ENCODE measurements at regions not wholly inside any gene's neighbourhood (a gene's known extent, or its start where the extent isn't known, plus 50 kb on each side); places are given as distances from the start of the nearest gene placed in this dataset.

- H3K4me1 ChIP-seq (replicated peaks in 1 of 2) = no peaks in the 10 kb centered on the region
- H3K9me3 ChIP-seq (replicated peaks in 1 of 3) = no peaks in the 10 kb centered on the region
- no peaks in the 10 kb centered on the region for H3K36me3 ChIP-seq (replicated peaks in 1 of 2)
- 60 to 64% (median 61%) methylated on average over 4 to 5 of the region's 5 CpGs for WGBS, 4 donors
- no peak overlapping the region for H3K27ac ChIP-seq
- H3K4me3 ChIP-seq = no peak overlapping the region
- H3K27me3 ChIP-seq = no peaks in the 10 kb centered on the region
- TF ChIP-seq POLR2A (IDR thresholded peaks at IDR 0.05) (no peak), CTCF (IDR thresholded peaks at IDR 0.05) (no peak)
- intact Hi-C loops (cut with DNase I) = no loop called here
- DNase-seq = no peak
Measured at GRCh38 chrX:5409106-5409505, 819.6 kb downstream of the NLGN4X start.

GRCh38 chrX:5402461-5402860 lies 826.2 kb downstream of the NLGN4X start:
- intact Hi-C loops (cut with DNase I) = no loop called here
- TF ChIP-seq POLR2A (IDR thresholded peaks at IDR 0.05) = no peak
- no peak for TF ChIP-seq CTCF (IDR thresholded peaks at IDR 0.05)
- Histone ChIP-seq H3K27ac (no peak overlapping the region), H3K9me3 (replicated peaks in 1 of 3) (no peaks in the 10 kb centered on the region), H3K36me3 (replicated peaks in 1 of 2) (no peaks in the 10 kb centered on the region), H3K4me1 (replicated peaks in 1 of 2) (no peaks in the 10 kb centered on the region), H3K4me3 (no peak overlapping the region), H3K27me3 (no peaks in the 10 kb centered on the region)
- DNase-seq = no peak
- WGBS, 4 donors = 77 to 92% (median 90%) methylated on average over 1 to 3 of the region's 3 CpGs

GRCh38 chrX:5399403-5399802 lies 829.3 kb downstream of the NLGN4X start:
- H3K9me3 ChIP-seq (replicated peaks in 1 of 3) = no peaks in the 10 kb centered on the region
- H3K4me3 ChIP-seq = no peak overlapping the region
- intact Hi-C loops (cut with DNase I) = no loop called here
- no peak for DNase-seq
- H3K36me3 ChIP-seq (replicated peaks in 1 of 2) = no peaks in the 10 kb centered on the region
- H3K27ac ChIP-seq = no peak overlapping the region
- no peaks in the 10 kb centered on the region for H3K4me1 ChIP-seq (replicated peaks in 1 of 2)
- H3K27me3 ChIP-seq = no peaks in the 10 kb centered on the region
- TF ChIP-seq CTCF (IDR thresholded peaks at IDR 0.05) = no peak
- TF ChIP-seq POLR2A (IDR thresholded peaks at IDR 0.05) = no peak
- WGBS, 4 donors = 70 to 91% (median 72%) methylated on average over 8 of the region's 8 CpGs

GRCh38 chrX:5397409-5397808 lies 831.3 kb downstream of the NLGN4X start:
- intact Hi-C loops (cut with DNase I) = no loop called here
- H3K27ac ChIP-seq = no peak overlapping the region
- WGBS, 4 donors = 49 to 59% (median 52%) methylated on average over 7 of the region's 7 CpGs
- no peaks in the 10 kb centered on the region for H3K36me3 ChIP-seq (replicated peaks in 1 of 2)
- no peak overlapping the region for H3K4me3 ChIP-seq
- no peak for TF ChIP-seq CTCF (IDR thresholded peaks at IDR 0.05)
- TF ChIP-seq POLR2A (IDR thresholded peaks at IDR 0.05) = no peak
- no peaks in the 10 kb centered on the region for H3K4me1 ChIP-seq (replicated peaks in 1 of 2)
- DNase-seq = no peak
- H3K27me3 ChIP-seq = no peaks in the 10 kb centered on the region
- no peaks in the 10 kb centered on the region for H3K9me3 ChIP-seq (replicated peaks in 1 of 3)
